Activated CD4-positive, alpha-beta T cell treated with anti-CD3 and anti-CD28 coated beads, Interleukin-2, Interleukin-6, amounts not matched to agents 100 ng/mL and 50 ng/mL, durations not matched to agents 16 hours and 8 hours (primary cell): ENCODE measurements at regions not wholly inside any gene's neighbourhood (a gene's known extent, or its start where the extent isn't known, plus 50 kb on each side); places are given as distances from the start of the nearest gene placed in this dataset.

ENCODE experiments used
- DNase-seq: peaks from one replicate; pipeline ENCODE4 v3.0.0-alpha.2; 2020

DNA sequence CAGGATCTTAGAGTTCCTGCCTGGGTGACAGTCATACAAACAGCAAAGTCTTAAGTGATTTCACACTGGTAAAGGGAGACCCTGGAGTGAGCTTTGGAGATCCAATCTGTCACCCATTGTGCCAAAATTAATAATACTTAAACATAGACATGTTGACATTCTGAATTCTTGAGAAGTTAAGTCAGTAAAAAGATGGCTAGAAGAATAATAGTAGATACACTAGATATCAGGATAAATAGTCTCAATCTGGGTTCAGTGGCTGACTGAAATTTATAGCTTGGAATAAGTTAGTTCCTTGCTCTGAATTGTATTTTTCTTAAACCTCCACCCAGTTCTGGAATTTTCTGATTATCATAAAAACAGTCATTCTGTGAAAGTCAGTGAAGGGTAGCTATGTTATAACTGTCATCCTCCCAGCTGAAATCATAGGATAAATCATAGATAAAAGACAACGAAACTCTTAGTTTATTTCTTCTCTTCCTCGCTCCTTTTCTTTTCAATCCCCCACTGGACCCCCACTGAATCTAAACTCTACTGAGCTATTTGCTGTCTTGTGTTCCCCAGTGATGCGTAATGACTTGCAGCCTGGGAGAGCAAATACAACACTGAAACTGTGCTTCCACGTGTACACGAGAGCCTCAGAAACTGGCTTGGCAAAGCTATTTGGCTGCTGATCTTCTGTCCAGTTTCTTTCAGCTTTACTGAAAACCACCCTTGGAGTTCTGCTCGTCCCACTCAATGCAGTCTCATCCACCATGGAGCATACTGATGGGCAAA, 175.4 kb upstream of the TP63 start:
- DNase-seq: no peak

DNA sequence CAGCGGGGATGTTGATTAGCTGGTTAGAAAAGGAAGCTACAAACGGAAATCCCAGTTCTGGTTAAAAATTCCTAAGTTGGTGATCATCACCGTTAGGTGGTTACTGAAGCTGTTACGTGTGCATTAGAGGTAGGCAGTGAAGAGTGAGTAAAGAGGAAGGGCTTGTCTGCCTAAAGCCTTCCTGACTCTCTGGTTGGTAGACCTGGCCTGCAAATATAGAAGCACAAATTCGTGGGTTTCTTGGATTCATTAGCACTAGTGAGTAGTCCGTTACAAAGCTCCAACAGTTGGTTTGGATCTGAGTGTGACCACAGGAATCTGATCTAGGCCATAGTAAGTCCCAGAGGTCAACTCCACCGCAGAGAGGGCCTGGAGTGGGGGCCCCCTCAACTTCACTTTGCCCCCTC, 174.0 kb upstream of the TP63 start:
- no peak for DNase-seq

DNA sequence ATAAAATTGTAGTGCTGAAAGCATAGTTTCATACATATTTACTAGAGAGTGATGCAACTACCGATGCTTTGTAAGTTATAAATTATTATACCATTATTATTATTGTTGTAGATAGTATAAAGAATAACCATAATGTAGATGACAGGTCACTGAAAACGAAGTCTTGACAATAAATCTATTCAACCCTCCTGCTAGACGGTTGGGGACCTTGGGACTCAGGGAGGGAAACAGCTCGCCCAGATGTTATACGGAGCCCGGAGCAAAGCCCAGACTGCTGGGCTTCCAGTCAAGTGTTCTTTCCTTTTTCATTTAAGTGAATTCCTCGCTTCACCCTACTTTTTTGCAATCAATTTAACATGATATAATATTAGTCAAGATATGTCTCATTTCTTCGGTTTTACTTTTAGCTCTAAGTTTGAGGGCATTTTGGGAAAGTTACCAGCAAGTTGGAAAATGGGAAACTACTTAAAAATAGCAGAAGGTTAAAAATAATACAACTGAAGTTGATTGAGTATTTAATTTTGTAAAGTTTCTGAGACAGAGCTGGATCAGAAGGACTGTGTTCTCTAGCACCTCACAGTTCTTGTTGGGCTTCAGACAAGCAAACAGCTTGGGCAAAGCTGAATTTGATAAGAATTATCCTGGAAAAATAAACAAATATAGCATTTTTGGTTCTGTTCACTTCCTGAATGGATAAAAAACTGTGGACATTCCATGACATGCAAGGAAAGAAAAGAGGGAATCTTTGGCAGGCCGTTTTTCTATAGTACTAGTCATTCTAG, 173.4 kb upstream of the TP63 start:
- DNase-seq: no peak

DNA sequence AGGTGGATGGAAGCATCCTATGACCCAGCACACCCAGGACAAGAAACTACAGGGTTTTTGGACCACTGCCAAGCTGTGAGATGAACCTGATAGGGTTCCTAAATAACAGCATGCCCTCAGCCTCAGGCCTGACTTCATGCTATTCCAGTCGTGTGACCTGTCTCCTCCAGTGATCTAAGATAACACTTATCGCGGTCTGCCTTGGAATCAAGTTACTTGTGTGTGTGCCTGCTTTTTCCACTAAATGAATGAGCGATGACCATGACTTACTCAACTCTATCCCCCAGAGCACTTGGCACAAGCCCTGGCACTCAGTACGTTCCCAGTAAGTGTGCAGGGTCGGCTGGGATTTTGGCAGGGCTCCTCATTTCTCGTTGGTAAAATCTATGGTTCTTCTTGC, 172.7 kb upstream of the TP63 start:
- DNase-seq: no peak

DNA sequence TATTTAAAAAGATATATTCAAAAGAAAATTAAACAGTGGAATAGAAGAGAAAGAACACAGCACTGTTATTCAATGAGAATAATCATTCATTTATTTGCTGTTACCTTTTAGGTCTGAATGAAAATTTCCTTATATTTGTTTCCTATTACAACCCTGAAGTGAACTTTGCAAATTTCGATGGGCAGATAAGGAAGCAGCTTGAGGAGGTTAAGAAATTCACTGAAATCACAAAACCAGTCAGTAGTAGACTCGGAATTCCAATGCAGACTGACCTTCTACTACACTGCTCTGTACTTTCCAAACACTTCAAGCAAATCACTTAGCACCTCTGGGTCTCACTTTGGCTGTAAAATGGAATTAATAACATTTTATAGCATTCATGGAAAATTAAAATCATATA, 172.0 kb upstream of the TP63 start:
- DNase-seq: no peak

DNA sequence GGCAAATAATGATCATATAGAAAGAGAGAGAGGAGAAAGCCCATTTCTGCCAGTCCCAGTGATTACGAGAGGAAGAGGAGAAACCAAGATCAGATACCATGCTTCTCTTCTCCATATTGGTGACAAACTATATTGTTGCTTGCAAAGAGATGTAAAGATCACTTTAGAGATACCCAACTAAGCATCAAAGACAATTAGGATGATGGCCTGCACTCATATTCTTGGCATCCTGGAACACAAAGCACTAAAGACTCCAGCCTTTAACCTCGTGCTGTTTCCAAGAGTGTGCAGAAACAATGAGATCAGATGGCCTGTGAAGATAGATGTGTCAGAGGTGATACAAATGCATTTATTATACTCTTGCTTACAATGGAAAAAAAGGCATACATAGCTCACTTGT, 170.7 kb upstream of the TP63 start:
- DNase-seq: no peak

DNA sequence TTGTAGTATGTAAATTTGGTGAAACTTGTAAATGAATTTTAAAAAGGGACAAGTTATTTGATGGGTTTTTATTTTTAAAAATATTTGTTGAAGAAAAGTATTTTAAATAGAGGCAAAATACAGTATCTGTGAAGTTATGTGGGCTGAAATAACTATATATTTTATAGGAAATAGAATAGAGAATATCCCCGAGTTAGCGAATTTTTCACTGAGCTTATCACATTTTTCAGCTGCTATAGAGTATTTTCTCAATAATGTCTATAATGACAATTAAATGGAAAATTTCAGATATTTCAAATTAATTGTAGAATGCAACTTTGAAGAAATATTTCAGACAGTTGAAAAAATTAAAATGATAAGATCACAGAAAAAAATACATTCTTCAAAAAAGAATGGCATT, 166.4 kb upstream of the TP63 start:
- no peak for DNase-seq

DNA sequence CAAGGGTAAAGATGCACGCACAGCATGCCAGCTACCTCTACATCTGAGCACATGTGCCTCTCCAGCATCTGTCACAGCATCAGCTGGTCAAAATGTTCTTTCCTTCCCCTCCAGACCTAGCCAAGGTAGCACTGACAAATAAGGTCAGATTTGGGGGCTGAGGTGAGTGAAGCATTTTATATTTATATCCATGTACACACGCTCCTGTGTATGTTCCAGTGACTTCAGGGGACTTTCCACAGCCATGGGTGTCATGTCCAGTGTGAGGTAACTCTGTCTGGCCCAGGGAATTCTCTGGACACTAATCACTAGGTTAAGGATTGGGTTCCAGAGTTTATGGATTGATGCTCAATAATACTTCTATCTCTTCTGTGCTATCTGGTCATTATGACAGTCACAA, 165.2 kb upstream of the TP63 start:
- no peak for DNase-seq

DNA sequence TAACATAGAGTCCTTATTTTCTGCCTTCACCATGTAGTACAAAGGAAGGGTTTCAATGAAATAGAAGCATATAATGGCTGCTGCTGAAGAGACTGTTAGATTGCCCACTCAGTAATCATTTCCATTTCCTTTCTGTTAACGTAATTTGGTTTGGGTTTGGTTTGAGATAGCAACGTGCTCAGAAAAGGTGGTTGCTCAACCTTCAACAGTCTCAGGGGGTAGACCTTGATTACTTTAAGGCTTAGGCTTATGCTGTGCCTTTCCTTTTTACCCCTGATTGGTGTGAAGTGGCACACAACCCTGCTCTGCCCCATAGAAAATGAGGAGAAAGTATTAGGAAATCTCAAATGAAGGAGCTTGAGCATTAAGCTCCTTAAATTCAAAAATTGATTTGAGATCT, 163.7 kb upstream of the TP63 start:
- no peak for DNase-seq

DNA sequence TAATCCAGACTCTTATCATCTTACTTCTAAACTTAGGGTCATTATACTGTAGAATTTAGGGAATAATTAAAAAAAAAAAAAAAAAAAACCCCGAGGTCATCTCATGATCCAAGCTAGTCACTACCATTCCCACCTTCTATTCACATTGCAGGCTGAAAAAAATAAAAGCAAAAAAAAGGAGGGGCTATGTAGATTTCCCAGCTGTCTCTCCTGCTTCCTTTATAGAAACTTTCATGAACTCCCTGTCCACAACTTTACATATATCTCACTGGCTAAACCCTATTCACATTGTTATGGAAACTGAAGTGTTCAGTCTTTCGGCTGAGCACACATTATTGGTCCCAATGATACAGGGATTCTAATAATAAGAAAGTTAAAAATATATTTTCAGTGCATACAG, 156.2 kb upstream of the TP63 start:
- no peak for DNase-seq

DNA sequence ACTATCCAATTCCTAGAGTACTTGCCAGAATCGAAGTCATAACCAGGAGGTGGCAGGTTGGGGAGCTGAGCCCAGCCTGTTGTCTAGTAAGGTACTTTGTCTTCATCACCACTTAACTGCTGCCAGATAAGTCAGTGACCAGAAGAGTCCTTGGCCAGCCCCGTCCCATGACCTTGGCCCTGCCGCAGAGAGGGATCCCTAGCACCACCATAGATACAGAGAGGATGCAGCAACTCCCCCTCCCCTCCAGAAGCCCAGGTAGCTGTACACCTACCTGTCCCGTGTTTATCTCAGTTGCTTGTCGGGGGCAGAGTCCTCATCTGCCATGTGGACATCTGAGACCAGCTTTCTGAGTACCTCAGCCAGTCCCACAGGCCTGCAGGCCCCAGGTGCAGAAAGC, 153.6 kb upstream of the TP63 start:
- no peak for DNase-seq

DNA sequence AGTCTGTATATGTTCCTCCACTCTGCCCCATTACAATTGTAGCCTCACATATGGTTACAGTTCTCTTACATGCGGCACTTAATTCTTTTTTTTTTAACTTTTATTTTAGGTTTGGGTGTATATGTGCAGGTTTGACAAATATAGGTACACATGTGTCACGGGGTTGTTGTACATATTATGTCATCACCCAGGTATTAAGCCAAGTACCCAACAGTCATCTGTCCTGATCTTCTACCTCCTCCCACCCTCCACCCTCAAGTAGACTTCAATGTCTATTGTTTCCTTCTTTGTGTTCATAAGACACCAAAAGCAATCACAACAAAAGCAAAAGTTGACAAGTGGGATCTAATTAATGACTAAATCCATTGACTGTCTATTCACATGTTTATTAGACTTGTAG, 144.6 kb upstream of the TP63 start:
- DNase-seq: no peak

DNA sequence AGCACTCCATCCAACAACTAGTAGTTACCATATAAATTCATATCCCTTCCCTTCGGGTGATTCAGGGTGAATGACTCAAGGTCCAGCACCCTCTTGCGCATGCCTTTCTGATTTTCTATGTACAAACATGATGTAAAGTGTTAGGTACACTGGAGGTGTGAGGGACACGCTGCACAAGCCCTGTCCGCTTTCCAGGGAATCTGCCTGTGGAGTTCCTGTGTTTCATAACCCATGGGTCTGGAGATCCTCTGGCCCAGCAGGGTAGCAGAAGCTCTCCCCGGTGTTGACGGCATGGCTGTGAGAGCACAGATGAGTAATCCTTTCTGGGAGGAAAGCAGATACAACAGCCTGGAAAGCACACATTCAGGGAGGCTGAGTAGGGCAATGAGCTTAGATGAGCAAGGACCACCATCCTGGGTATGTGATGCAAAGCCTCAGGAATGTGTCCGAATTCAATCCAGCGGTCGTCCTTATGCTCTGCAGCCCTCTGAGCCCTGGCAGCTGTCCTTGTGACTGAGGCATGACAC, 142.9 kb upstream of the TP63 start:
- DNase-seq: no peak

DNA sequence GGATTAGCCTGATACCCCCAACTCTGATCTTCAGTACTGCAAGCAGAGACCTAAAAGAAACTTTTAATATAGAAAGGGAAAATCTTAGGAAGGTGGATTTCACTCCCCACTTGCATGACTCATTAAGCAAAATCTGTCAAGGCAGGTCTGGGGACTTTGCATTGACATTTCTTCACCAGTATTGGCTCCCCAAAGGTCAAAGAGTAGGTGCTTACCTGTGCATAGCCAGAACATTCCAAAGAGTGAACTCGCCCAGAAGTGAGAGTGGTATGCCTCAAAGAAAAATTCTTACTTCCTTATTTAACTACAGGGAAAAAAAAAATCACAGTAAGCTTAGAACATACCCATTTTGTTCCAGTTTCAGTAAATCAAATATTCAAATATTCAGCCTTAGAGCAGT, 140.9 kb upstream of the TP63 start:
- DNase-seq: no peak

DNA sequence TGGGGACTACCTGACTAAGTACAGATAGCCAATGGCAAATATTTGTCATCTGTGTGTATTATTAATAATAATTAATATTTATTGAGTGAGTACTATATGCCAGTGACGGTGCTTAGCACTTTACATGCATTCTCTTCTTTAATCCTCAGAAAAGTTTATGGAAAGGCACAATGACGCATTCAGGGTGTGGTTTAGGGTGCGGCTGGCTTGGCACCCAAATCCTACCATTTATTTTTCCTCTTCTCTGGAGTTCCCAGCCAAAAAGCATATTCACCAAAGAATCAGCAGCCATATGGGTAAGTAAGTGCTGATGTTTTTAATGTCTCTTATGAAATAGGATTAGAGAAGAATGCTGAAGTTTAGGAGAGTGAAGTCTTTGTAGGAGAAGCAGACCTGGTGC, 140.4 kb upstream of the TP63 start:
- DNase-seq: no peak

DNA sequence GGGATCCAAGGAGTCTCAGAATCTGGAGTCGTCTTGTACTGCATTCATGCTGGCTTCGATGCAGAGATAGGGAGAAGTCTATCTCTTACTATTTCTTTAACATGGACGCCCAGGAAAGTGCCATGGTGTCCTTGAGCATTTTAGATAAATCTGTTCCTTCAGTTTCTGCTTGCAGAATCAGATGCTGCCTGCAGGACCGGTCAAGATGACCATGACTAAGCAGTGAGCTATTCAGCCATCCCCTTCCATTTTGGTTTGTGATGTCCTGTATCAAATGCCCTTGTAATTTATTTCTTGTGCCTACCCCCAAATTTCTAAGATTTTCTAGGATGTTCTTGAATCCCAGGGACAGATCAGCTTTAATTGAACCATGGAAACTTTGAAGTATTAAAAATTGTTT, 139.4 kb upstream of the TP63 start:
- DNase-seq: no peak

DNA sequence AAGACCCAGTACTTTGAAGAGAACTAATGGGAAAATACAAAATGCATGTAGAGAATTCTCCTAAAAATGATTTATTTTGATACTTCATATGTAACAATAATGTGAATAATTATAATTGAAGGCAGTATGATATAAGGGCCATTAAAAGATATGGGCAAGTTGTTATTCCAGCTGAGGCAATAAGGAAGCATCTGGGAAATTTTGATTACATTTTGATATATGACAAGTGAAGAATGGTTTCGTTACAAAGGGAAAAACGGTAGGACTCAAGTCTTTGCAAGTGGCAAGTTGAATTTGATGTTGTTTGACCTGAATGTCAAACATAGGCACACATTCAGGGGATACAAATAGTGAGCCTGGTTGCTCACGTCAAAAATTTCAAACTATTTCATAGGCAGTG, 137.9 kb upstream of the TP63 start:
- no peak for DNase-seq

DNA sequence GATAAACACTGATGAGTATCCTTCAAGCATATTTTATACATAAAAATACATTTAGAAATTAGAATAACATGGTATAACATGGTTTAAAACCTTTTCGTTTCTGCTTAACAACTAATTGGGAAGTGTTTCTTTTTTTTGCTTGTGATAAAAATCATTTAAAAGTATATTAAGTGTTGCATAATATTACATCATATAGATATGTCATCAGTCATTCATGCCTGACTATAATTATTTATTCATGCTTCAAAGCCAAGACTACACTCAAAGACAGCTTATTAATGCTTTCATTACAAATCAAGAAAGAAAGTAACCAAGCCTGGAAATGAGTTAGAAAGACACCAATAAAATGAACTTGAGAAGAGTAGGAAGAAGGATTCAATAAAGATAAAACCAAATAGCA, 136.6 kb upstream of the TP63 start:
- no peak for DNase-seq

DNA sequence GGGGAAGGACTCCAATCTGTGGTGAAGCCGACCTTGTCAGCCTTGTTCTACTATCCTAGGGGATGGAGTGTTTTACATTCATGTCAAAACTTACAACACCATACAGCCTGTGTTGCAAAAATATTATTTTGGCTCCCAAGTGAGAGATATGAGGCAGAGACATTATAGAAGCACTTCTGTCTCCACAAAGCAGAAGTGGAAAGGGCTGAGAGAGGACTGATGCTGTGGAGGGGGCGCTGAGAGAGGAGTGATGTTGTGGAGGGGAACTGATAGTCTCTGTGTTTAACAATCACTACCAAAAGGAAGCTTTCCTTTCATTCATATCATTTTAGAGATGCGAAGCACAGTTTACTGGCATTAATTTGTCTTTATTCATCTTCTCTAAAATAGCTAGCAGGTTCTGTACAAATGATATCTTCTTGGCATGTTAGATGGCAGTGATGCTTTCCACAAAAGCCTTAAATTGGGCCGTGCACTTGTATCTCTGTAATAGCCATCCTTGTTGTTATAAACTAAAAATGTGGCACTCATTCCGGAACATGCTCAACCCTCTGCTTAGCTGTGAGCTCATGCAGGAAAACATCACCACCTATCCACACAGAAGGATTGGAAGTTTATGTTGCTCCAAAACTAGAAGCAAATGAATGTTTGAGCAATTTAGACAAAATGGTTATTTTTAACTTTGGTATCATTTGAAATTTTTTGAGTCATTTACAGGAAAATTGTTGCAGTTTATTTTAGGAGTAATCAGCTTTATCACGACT, 134.6 kb upstream of the TP63 start:
- DNase-seq: no peak

DNA sequence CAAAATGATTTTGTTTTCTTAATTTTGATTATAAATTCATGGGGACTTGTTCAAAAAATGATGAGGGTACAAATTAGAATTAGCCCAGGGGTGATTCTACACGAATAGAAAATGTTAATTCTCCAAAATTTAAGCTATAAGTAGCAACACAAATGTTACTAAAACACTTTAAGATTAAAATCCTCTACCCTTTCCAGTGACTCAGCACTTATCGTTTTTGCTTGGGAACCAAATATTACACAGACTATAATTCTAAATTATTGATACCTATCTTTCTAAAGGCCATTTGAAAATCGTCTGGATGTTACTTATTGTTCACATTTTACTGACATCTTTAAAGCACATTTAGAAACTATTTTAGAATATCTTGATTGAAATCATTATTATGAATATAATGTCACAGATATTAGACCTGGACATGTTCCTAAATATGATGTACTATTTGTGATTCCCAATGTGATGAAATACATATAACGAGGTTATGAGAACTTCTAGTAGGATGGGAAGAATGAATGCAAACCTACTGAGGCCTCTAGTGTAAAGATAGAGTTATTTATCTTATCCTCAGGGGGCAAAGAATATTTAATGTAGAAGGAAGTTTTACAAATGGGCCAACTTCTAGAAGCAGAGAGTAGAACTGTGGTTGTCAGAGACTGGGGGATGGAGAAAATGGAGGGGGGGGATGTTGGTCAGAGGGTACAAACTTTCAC, 132.0 kb upstream of the TP63 start:
- DNase-seq: no peak

DNA sequence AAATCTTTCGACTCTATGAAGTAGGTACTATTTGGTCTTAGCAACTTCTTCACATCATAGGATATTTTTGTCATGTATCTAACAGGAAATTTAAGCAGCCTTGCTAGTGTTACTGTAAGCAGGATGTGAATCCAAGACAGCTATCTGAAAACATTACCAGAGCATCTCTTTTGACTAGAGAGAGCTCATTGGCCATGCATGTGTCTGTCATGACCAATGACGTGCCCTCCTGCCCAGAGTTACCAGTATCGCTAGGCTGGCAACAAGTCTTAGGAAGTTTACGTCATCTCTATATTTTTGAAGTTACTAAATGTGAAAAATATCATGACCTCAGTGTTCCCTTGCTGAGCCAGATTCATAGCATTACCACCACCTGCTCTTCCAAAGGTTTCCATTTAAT, 130.9 kb upstream of the TP63 start:
- no peak for DNase-seq

DNA sequence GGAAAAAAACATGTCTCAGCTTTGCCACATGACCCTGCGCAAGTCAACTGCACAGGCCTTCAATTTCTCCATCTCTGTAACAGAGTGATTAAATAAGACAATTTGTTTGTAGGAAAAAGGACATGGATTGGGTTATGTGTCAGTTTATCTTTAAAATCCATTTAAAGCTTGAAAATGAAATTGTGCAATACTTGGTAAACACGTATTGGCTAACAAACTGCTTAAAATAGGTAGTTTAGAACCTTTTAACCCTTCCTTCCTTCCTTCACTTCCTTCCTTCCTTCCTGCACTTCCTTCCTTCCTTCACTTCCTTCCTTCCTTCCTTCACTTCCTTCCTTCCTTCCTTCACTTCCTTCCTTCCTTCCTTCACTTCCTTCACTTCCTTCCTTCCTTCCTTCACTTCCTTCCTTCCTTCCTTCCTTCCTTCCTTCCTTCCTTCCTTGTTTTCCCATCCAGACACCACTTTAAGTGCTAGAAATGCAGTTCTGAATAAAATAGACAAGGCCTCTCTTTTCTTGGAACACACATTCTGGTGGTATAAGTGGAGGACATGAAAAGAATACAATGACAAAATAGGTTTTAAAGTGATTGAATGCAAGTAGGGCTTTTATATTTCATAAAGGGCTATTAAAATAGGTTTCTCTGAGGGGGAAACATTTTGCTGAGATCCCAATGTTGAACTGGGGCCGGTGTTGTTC, 130.2 kb upstream of the TP63 start:
- DNase-seq: no peak
